ENCODE measurements at regions not wholly inside any gene's neighbourhood (a gene's known extent, or its start where the extent isn't known, plus 50 kb on each side); places are given as distances from the start of the nearest gene placed in this dataset.

DNA sequence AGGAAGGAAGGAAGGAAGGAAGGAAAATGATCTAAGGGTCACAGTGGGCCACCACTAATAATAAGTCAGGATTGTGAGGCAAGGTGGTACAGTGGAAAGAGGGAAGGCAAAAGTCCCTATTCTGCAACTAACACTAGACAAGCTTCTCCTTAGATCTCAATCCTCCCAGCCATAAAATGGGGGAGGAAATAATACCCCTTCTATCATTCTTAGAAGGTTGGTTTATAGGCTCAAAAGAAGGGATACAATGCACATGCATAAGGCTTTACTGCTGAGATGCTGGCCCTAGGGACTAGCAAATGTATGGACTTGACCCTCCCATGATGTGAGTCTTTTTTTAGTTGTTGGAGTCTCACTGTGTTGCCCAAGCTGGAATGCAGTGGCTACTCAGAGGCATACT lies 167.7 kb upstream of the ZNF507 start:
- ATAC-seq (ENCODE audit: low read depth) (no peak), DNase-seq (no peak)
- Mint-ChIP-seq H3K36me3 (ENCODE audit: low read depth) (no peaks in the 10 kb centered on the region), H3K27ac (no peak overlapping the region), H3K4me3 (no peak overlapping the region), H3K27me3 (no peaks in the 10 kb centered on the region), H3K9me3 (peaks cover 2% of the 10 kb centered on the region), H3K4me1 (no peaks in the 10 kb centered on the region)
- ChIA-PET POLR2A (no interaction called here), CTCF (no interaction called here)
- intact Hi-C loops (cut with micrococcal nuclease), result no loop called here
- TF ChIP-seq, protein P1, sequence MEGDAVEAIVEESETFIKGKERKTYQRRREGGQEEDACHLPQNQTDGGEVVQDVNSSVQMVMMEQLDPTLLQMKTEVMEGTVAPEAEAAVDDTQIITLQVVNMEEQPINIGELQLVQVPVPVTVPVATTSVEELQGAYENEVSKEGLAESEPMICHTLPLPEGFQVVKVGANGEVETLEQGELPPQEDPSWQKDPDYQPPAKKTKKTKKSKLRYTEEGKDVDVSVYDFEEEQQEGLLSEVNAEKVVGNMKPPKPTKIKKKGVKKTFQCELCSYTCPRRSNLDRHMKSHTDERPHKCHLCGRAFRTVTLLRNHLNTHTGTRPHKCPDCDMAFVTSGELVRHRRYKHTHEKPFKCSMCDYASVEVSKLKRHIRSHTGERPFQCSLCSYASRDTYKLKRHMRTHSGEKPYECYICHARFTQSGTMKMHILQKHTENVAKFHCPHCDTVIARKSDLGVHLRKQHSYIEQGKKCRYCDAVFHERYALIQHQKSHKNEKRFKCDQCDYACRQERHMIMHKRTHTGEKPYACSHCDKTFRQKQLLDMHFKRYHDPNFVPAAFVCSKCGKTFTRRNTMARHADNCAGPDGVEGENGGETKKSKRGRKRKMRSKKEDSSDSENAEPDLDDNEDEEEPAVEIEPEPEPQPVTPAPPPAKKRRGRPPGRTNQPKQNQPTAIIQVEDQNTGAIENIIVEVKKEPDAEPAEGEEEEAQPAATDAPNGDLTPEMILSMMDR (IDR thresholded peaks at IDR 0.05), result no peak

DNA sequence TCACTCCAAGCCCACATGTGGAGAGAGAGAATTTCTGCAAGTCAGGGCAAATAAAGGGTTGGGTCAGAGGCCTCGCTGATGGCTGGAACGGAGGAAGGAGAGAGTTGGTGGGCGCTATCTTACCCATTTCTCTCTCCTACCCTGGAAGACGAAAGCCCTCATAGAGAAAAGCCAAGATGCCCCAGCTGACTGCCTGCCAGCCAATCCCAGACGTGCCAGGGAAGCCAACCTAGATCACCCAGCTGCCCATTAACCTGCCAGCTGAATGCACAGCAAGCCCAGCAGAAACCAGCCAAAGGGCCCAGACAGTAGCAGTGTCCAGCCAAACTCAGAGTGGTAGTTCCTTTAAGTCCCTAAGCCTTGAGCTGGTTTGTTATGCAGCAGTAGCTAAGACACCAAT lies 167.0 kb upstream of the ZNF507 start:
- DNase-seq, result no peak
- H3K36me3 Mint-ChIP-seq (ENCODE audit: low read depth), result no peaks in the 10 kb centered on the region
- no peak overlapping the region for H3K4me3 Mint-ChIP-seq
- TF ChIP-seq, protein P1 (IDR thresholded peaks at IDR 0.05), result no peak
- H3K27ac Mint-ChIP-seq, result no peak overlapping the region
- no peaks in the 10 kb centered on the region for H3K27me3 Mint-ChIP-seq
- ChIA-PET POLR2A (no interaction called here), CTCF (interaction anchor here (1.6 kb wide), 1 partner anchor 1512 kb away, joined by 4 read pairs; no protein-coding TSS in a partner anchor)
- intact Hi-C loops (cut with micrococcal nuclease), result no loop called here
- no peaks in the 10 kb centered on the region for H3K4me1 Mint-ChIP-seq
- ATAC-seq (ENCODE audit: low read depth), result no peak
- H3K9me3 Mint-ChIP-seq, result peaks cover 2% of the 10 kb centered on the region

DNA sequence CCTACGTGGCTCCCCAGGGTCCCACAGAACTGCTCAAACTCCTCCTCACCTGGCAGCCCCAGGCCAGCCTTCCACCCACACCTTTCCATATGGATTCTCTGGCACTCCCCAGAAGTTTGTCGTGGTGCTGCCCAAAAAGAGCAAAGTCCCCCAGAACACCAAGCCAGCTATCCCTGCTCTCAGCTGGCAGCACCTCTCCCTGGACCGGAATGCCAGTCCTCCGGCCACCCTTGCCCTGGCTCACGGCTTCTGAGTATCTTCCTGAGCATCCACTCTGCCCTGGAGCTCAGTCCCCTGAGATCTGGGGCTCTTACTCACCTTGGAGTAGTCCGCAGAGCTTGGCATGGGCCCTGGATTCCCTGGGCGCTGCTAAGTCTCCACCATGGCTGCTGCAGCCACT lies 166.5 kb upstream of the ZNF507 start:
- POLR2A ChIA-PET, result no interaction called here
- intact Hi-C loops (cut with micrococcal nuclease), result no loop called here
- ATAC-seq (ENCODE audit: low read depth), result no peak
- Mint-ChIP-seq H3K27ac (no peak overlapping the region), H3K27me3 (no peaks in the 10 kb centered on the region), H3K4me1 (no peaks in the 10 kb centered on the region), H3K36me3 (ENCODE audit: low read depth) (no peaks in the 10 kb centered on the region), H3K4me3 (no peak overlapping the region), H3K9me3 (peaks cover 2% of the 10 kb centered on the region)
- TF ChIP-seq, protein P1 (IDR thresholded peaks at IDR 0.05), result no peak
- DNase-seq, result no peak
- CTCF ChIA-PET, result interaction anchor here (1.6 kb wide), 1 partner anchor 1512 kb away, joined by 4 read pairs; no protein-coding TSS in a partner anchor

DNA sequence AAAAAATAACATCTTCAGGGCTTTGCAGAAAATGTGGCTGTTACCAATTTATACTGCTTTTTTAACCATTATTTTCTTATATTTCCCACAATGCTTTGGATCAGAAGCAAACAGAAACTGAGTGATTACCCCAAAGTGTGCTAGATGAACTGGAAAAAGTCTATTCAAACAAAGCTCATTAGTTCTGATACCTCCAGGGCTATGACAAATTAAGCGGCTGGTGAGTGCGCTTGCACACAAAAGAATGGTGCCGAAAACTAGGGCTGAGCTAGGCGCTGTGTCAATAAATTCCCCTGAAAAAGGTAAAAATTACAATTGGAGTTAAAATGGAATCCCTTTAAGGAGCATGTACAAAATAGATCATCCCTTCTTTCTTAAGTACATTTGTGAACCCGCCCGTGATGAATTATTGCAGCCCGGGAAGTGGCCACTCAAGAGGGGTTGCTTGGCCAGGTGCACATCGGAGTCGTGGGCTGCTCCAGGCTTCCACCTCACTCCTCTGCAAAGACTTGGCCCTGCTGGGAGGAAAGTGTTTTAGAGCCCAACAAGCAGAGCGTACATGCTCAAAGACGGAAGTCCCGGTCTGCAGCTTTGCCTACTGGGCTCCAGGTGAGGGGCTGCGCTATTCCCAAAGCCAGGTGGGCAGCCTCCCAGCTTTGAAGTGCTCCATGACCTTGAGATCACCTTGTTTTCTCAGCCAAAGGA lies 164.0 kb upstream of the ZNF507 start:
- Mint-ChIP-seq H3K4me1 (no peaks in the 10 kb centered on the region), H3K36me3 (ENCODE audit: low read depth) (no peaks in the 10 kb centered on the region), H3K27me3 (no peaks in the 10 kb centered on the region), H3K4me3 (no peak overlapping the region), H3K9me3 (peaks cover 3% of the 10 kb centered on the region), H3K27ac (no peak overlapping the region)
- TF ChIP-seq, protein P1 (IDR thresholded peaks at IDR 0.05), result no peak
- no peak for DNase-seq
- no peak for ATAC-seq (ENCODE audit: low read depth)
- intact Hi-C loops (cut with micrococcal nuclease), result no loop called here
- POLR2A ChIA-PET, result no interaction called here
- CTCF ChIA-PET, result no interaction called here

DNA sequence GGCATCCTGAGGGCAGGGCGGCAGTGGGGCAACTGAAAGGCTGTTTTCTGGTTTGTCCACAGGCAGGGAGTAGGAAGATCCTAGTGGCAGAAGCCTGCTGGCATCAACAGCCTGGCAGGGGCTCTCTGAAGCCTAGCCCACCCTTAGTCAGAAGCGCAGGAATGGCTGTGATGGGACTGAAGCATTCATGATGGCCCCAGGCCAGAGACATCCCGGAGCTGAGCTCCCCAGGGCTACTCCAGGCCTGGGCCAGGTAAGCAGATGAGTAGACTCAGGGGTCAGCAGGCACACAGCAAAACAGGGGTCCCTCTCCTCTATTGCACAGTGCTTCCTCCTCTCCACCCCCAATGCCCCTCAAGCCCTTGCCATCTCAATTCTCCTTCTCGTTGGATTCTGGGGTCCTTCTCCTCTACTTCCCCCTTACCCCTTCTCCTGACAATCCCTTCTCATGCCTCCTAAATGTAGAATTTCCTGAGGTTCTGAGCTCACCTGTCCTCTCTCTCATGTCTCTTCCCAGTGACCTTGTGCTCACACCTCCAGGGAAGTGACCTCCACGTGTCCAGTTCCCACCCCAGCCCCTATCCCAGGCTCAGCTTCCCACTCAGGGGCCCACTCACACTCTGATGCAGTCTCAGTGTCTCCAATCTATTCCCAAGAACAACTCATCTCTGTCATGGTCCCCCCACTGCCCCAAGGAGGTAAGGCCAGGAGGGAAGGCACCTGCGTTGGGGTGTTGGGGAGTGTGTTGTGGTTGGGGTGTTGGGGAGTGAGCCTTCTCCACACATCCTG lies 158.7 kb upstream of the ZNF507 start:
- Mint-ChIP-seq H3K4me1 (no peaks in the 10 kb centered on the region), H3K4me3 (no peak overlapping the region), H3K27me3 (no peaks in the 10 kb centered on the region), H3K36me3 (ENCODE audit: low read depth) (no peaks in the 10 kb centered on the region), H3K27ac (no peak overlapping the region), H3K9me3 (peaks cover 3% of the 10 kb centered on the region)
- intact Hi-C loops (cut with micrococcal nuclease), result no loop called here
- ChIA-PET CTCF (no interaction called here), POLR2A (no interaction called here)
- TF ChIP-seq, protein P1 (IDR thresholded peaks at IDR 0.05), result no peak
- no peak for DNase-seq
- no peak for ATAC-seq (ENCODE audit: low read depth)
